Type B pancreatic cell (in vitro differentiated cells): ENCODE measurements at regions not wholly inside any gene's neighbourhood (a gene's known extent, or its start where the extent isn't known, plus 50 kb on each side); places are given as distances from the start of the nearest gene placed in this dataset.

Experiments used
- DNase-seq: peaks from one replicate; pipeline ENCODE4 v3.0.0; 2021; ENCODE audit warnings: mixed read lengths; ENCODE audit not compliant: unreplicated experiment; ENCODE audit errors: extremely low spot score
- H3K27ac Mint-ChIP-seq: 2 replicates; pipeline ENCODE4 v1.8.0; 2021; ENCODE audit warnings: mild to moderate bottlenecking, mixed read lengths
- H3K27me3 Mint-ChIP-seq: 2 replicates; pipeline ENCODE4 v1.8.0; 2021; ENCODE audit warnings: mixed read lengths
- H3K36me3 Mint-ChIP-seq: 2 replicates; pipeline ENCODE4 v1.8.0; 2021; ENCODE audit warnings: mixed read lengths
- H3K4me1 Mint-ChIP-seq: one replicate; pipeline ENCODE4 v1.8.0; 2021; ENCODE audit warnings: mixed read lengths; ENCODE audit not compliant: unreplicated experiment
- H3K4me3 Mint-ChIP-seq: 2 replicates; pipeline ENCODE4 v1.8.0; 2021; ENCODE audit warnings: mild to moderate bottlenecking, mixed read lengths
- H3K9me3 Mint-ChIP-seq: 2 replicates; pipeline ENCODE4 v1.8.0; 2021; ENCODE audit warnings: mixed read lengths
- TF ChIP-seq, protein P1 (sequence below): fragments of 200-600 bp; sonication (generic); conservative IDR thresholded peaks from 2 replicates; pipeline ENCODE4 v1.5.0; 2021; ENCODE audit warnings: antibody characterized with exemption, mild to moderate bottlenecking

DNA sequence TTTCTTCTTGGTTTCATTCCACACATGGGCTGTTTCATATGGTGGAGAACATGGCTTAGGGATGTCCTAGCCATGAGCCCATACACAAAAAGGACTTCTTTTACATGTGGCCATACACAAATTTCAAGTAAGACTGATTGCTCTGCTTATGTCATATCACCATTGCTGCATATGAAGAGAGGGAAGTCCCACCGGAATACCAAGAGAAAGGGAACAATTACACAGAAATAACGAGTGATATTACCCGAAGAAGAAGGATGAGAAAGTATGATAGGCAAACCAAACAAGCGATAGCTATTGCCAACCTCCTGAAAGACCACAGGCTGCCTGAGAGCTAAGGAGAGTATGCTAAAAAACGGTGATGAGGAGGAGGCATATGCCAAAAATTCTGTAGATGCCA is 70.5 kb upstream of the TNFRSF21 start:
- TF ChIP-seq, protein P1, sequence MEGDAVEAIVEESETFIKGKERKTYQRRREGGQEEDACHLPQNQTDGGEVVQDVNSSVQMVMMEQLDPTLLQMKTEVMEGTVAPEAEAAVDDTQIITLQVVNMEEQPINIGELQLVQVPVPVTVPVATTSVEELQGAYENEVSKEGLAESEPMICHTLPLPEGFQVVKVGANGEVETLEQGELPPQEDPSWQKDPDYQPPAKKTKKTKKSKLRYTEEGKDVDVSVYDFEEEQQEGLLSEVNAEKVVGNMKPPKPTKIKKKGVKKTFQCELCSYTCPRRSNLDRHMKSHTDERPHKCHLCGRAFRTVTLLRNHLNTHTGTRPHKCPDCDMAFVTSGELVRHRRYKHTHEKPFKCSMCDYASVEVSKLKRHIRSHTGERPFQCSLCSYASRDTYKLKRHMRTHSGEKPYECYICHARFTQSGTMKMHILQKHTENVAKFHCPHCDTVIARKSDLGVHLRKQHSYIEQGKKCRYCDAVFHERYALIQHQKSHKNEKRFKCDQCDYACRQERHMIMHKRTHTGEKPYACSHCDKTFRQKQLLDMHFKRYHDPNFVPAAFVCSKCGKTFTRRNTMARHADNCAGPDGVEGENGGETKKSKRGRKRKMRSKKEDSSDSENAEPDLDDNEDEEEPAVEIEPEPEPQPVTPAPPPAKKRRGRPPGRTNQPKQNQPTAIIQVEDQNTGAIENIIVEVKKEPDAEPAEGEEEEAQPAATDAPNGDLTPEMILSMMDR = no peak
- Mint-ChIP-seq H3K27ac (no peak overlapping the region), H3K4me3 (no peak overlapping the region), H3K4me1 (no peaks in the 10 kb centered on the region), H3K36me3 (no peaks in the 10 kb centered on the region), H3K27me3 (peaks cover 5% of the 10 kb centered on the region), H3K9me3 (no peaks in the 10 kb centered on the region)
- DNase-seq = no peak

DNA sequence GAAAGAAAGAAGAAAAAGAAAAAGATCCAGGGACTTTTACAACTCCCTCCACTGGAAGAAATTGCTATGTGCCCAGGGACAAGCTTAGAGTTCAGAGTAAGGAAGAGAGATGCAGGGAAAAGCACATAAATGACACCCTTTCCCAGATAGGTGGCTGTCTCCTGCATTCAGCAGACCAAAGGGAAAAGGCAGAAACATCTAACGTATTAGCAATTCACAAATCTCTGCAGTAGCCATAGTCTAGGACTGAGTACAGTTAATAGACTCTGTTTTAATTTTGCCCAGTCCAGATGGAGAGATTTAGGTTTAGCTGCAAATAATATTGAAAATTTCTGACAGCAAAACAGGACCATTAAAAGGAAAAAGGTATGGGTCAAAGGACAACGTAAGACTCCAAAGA is 71.3 kb upstream of the TNFRSF21 start:
- no peak for DNase-seq
- no peaks in the 10 kb centered on the region for H3K36me3 Mint-ChIP-seq
- H3K27ac Mint-ChIP-seq = no peak overlapping the region
- TF ChIP-seq, protein P1 = no peak
- no peaks in the 10 kb centered on the region for H3K4me1 Mint-ChIP-seq
- no peak overlapping the region for H3K4me3 Mint-ChIP-seq
- no peaks in the 10 kb centered on the region for H3K9me3 Mint-ChIP-seq
- peaks cover 5% of the 10 kb centered on the region for H3K27me3 Mint-ChIP-seq

DNA sequence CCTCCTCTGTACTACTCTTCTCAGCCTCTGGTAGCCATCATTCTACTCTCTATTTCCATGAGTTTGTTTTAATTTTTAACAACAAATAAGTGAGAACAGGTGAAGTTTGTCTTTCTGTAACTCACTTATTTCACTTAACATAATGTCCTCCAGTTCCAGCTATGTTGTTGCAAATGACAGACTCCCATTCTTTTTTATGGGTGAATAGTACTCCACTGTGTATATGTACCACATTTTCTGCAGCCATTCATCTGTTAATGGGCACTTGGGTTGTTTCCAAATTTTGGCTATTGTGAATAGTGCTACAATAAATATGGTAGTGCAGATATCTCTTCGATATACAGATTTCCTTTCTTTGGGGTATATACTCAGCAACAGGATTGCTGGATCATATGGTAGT is 73.7 kb upstream of the TNFRSF21 start:
- H3K27me3 Mint-ChIP-seq = no peaks in the 10 kb centered on the region
- DNase-seq = no peak
- no peaks in the 10 kb centered on the region for H3K36me3 Mint-ChIP-seq
- no peak overlapping the region for H3K4me3 Mint-ChIP-seq
- no peaks in the 10 kb centered on the region for H3K4me1 Mint-ChIP-seq
- H3K27ac Mint-ChIP-seq = no peak overlapping the region
- no peaks in the 10 kb centered on the region for H3K9me3 Mint-ChIP-seq
- TF ChIP-seq, protein P1 = no peak

DNA sequence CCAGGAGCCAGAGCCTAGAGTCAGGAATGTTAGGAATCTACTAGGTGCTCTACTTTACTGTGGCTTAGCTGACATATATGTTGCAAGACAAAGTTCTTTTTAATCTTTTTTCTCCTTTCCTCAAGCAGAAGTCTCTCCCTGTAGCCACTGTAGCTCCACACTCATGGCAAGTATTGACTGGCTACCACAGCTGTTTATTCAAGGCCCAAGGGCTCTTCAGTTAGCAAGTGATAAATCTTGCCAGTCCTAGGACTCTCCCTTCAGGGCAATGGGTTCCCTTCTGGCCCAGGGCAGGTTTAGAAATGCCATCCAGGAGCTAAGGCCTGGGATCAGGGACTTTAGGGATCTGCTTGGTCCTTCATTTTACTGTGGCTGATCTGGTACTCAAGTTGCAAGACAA is 82.0 kb upstream of the TNFRSF21 start:
- TF ChIP-seq, protein P1 = no peak
- H3K36me3 Mint-ChIP-seq = no peaks in the 10 kb centered on the region
- no peaks in the 10 kb centered on the region for H3K27me3 Mint-ChIP-seq
- H3K9me3 Mint-ChIP-seq = peaks cover 9% of the 10 kb centered on the region
- no peak overlapping the region for H3K4me3 Mint-ChIP-seq
- no peaks in the 10 kb centered on the region for H3K4me1 Mint-ChIP-seq
- H3K27ac Mint-ChIP-seq = no peak overlapping the region
- DNase-seq = no peak

DNA sequence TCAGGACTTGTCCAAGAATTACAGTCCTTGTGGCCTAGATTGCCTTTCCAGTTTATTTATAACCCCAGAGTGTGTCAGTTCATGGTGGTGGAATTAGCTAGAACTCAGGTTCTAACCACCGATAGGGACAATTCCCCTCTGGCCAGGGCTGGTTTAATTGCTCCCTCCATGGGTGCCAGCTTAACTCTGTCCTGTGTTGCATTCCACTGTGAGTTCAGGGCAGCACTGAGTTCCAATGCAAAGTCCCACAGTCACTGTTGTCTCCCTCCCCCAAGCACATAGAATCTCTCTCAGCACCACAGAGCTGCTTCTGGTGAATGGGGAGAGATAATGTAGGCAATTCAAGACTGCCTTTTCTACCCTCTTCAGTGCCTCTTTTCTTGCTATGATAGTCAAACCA is 82.5 kb upstream of the TNFRSF21 start:
- no peak for DNase-seq
- Mint-ChIP-seq H3K36me3 (no peaks in the 10 kb centered on the region), H3K27ac (no peak overlapping the region), H3K4me1 (no peaks in the 10 kb centered on the region), H3K27me3 (no peaks in the 10 kb centered on the region), H3K9me3 (peaks cover 9% of the 10 kb centered on the region), H3K4me3 (no peak overlapping the region)
- TF ChIP-seq, protein P1 = no peak

DNA sequence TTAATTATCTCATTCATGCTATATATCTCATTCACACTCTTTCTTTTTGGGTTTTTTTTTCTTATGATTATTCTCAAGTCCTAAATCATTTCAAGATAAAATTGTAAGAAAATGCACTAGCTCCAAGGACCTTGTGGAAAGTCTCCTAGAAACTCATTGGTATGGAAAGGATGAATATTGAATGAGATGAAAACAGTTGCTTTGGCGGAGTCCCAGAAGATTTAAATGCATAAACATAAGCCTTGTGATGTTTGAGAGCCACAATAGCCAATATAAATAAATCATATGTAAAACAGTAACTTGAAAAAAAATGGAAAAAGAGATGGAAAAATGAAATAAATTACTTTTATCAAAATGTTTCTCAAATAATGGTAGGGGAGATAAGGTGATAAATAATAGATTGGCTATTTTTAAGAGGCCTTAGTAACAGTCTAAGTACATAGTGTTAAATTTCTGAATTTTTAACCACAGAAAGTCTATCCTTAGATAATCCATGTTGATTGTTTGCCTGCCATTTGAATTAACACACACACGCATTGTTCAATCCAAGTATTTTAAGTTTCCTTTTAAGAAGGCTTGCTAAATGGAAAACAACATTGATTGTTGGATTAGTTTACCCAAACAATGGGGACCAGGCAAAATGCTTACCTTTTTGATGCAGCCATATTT is 81.1 kb upstream of the CD2AP start:
- Mint-ChIP-seq H3K4me3 (no peak overlapping the region), H3K9me3 (peaks cover 11% of the 10 kb centered on the region), H3K27me3 (no peaks in the 10 kb centered on the region), H3K36me3 (no peaks in the 10 kb centered on the region), H3K27ac (no peak overlapping the region), H3K4me1 (no peaks in the 10 kb centered on the region)
- no peak for DNase-seq
- TF ChIP-seq, protein P1 = no peak
